Kidney (tissue), 13 donors: ENCODE measurements at regions not wholly inside any gene's neighbourhood (a gene's known extent, or its start where the extent isn't known, plus 50 kb on each side); places are given as distances from the start of the nearest gene placed in this dataset.

Experiments used
- DNase-seq, 5 donors: peaks; one replicate each; pipeline ENCODE4 v3.0.0-alpha.2; 2013 to 2020
- FAIRE-seq: peaks from 2 replicates; lab custom pipeline; 2012; peaks lifted over from hg19 to GRCh38; lab: Jason Lieb, UNC
- H3K27ac ChIP-seq, 2 donors: one replicate each; pipeline ENCODE4 v1.7.0; 2013; ENCODE audit warnings: low read depth in 2 of 2, low read length in 2 of 2, inconsistent platforms in 1 of 2
- H3K27me3 ChIP-seq: one replicate; pipeline ENCODE4 v1.7.1; 2013; ENCODE audit warnings: low read length, inconsistent platforms; ENCODE audit not compliant: control insufficient read depth, insufficient read depth
- H3K36me3 ChIP-seq, 3 donors: one replicate each; pipeline versions ENCODE4 v1.7.0 to v1.7.1; 2013; ENCODE audit warnings: low read length in 3 of 3, control low read depth in 1 of 3, inconsistent platforms in 1 of 3; ENCODE audit not compliant: insufficient read depth in 3 of 3, control insufficient read depth in 2 of 3
- H3K4me1 ChIP-seq, 3 donors: one replicate each; pipeline versions ENCODE4 v1.7.0 to v1.7.1; 2013; ENCODE audit warnings: low read length in 3 of 3, inconsistent platforms in 1 of 3, low read depth in 1 of 3; ENCODE audit not compliant: control insufficient read depth in 2 of 3, insufficient read depth in 2 of 3
- H3K4me3 ChIP-seq, 3 donors: one replicate each; pipeline versions ENCODE4 v1.7.0 to v1.8.1; 2013; ENCODE audit warnings: low read length in 3 of 3, control low read depth in 1 of 3, inconsistent platforms in 1 of 3
- H3K9ac ChIP-seq, 3 donors: one replicate each; pipeline versions ENCODE4 v1.7.0 to v1.7.1; 2013; ENCODE audit warnings: low read length in 3 of 3, control low read depth in 1 of 3, inconsistent platforms in 1 of 3
- H3K9me3 ChIP-seq, 3 donors: one replicate each; pipeline versions ENCODE4 v1.7.0 to v1.7.1; 2013; ENCODE audit warnings: low read length in 3 of 3, control low read depth in 1 of 3, inconsistent platforms in 1 of 3; ENCODE audit not compliant: control insufficient read depth in 2 of 3, insufficient read depth in 1 of 3
- intact Hi-C: fragments of 100-400 bp; cut with DNase I; formaldehyde crosslinking; loops from one replicate; pipeline ENCODE4 v1.11.1; 2022
- TF ChIP-seq, protein P1 (sequence below): IDR thresholded peaks from 3 replicates; pipeline ENCODE4 v1.5.1; 2012; ENCODE audit warnings: mild to moderate bottlenecking, moderate library complexity, borderline replicate concordance; ENCODE audit not compliant: insufficient read depth; ENCODE audit errors: extremely low read depth
- donor health status: control.
- donor health status: control.
- donor health status: control.
- donor health status: control.
- donor health status: control.
- donor health status: DM: yes; HTN: yes; CAD: no.
- donor health status: Normal renal cell carcinoma (clear cell type).

GRCh38 chr3:177308286-177308685, 111.0 kb upstream of the TBL1XR1 start:
- H3K27ac ChIP-seq = no peak overlapping the region
- no peaks in the 10 kb centered on the region for H3K9me3 ChIP-seq
- intact Hi-C loops = no loop called here
- H3K4me1 ChIP-seq = no peaks in the 10 kb centered on the region
- DNase-seq (no peak), FAIRE-seq (no peak)
- no peaks in the 10 kb centered on the region for H3K36me3 ChIP-seq
- no peak overlapping the region for H3K4me3 ChIP-seq
- TF ChIP-seq, protein P1, sequence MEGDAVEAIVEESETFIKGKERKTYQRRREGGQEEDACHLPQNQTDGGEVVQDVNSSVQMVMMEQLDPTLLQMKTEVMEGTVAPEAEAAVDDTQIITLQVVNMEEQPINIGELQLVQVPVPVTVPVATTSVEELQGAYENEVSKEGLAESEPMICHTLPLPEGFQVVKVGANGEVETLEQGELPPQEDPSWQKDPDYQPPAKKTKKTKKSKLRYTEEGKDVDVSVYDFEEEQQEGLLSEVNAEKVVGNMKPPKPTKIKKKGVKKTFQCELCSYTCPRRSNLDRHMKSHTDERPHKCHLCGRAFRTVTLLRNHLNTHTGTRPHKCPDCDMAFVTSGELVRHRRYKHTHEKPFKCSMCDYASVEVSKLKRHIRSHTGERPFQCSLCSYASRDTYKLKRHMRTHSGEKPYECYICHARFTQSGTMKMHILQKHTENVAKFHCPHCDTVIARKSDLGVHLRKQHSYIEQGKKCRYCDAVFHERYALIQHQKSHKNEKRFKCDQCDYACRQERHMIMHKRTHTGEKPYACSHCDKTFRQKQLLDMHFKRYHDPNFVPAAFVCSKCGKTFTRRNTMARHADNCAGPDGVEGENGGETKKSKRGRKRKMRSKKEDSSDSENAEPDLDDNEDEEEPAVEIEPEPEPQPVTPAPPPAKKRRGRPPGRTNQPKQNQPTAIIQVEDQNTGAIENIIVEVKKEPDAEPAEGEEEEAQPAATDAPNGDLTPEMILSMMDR = no peak
- H3K27me3 ChIP-seq = no peaks in the 10 kb centered on the region
- H3K9ac ChIP-seq = no peak overlapping the region

DNA sequence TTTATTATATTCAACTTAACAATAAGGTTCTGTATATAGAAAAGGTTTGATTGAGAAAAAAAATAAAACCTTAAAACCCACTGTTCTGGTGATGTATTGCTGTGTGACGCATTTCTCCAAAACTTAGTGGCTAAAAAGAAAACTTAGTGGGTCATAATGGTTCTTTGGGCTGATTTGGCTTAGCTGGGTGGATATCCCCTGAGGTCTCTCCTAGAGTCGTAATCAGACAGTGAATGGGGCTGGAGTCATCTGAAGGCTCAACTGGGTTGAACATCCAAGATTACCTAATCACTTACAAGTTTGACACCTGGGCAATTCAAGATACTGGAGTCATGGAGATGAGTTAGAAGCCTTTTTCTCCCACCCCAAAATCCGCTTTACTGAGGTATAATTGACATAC, 111.6 kb upstream of the TBL1XR1 start:
- intact Hi-C loops = no loop called here
- DNase-seq (no peak), FAIRE-seq (no peak)
- Histone ChIP-seq H3K27me3 (no peaks in the 10 kb centered on the region), H3K4me1 (no peaks in the 10 kb centered on the region), H3K36me3 (no peaks in the 10 kb centered on the region), H3K9ac (no peak overlapping the region), H3K9me3 (no peaks in the 10 kb centered on the region), H3K27ac (no peak overlapping the region), H3K4me3 (no peak overlapping the region)
- TF ChIP-seq, protein P1 = no peak

- Histone ChIP-seq H3K4me3 (no peak overlapping the region), H3K9ac (no peak overlapping the region), H3K27ac (no peak overlapping the region), H3K36me3 (no peaks in the 10 kb centered on the region), H3K27me3 (no peaks in the 10 kb centered on the region), H3K9me3 (no peaks in the 10 kb centered on the region), H3K4me1 (no peaks in the 10 kb centered on the region)
- TF ChIP-seq, protein P1 = no peak
- intact Hi-C loops = no loop called here
- DNase-seq (no peak), FAIRE-seq (no peak)
Observed at GRCh38 chr3:177312491-177312890, 115.2 kb upstream of the TBL1XR1 start.

DNA sequence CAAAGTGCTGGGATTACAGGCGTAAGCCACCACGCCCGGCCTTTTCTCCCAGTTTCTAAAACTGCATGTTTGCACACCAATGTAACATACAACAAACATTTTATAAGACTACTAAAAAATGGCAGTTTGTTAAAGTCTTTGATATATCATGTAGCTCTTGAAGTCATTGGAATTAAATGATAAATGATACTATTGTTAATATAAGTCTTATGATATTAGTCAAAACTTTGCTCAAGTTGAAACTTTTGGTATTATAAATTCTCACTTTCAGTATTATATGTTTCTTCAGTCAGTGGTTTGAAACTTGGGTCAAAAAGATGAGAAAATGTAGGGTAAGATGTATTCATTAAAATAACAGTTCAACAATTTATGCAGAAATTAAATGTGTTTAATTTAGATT, 117.6 kb upstream of the TBL1XR1 start:
- Histone ChIP-seq H3K9me3 (no peaks in the 10 kb centered on the region), H3K27me3 (no peaks in the 10 kb centered on the region), H3K4me3 (no peak overlapping the region), H3K4me1 (no peaks in the 10 kb centered on the region), H3K27ac (no peak overlapping the region), H3K36me3 (no peaks in the 10 kb centered on the region), H3K9ac (no peak overlapping the region)
- intact Hi-C loops = no loop called here
- TF ChIP-seq, protein P1 = no peak
- DNase-seq = no peak
- FAIRE-seq = no peak
